Midbrain (tissue), 1 donor: ENCODE measurements at regions not wholly inside any gene's neighbourhood (a gene's known extent, or its start where the extent isn't known, plus 50 kb on each side); places are given as distances from the start of the nearest gene placed in this dataset.
"Not testable (repeated sequence)": the region's sequence is repeated elsewhere in the genome, so short reads cannot be mapped to it uniquely, and the experiment has no call there.

Experiments
- DNase-seq: peaks from one replicate; lab custom pipeline; 2025; lab: John Stamatoyannopoulos, UW

GRCh38 chr17:6893382-6894205 lies 62.1 kb upstream of the TEKT1 start:
- no peak for DNase-seq

- no peak for DNase-seq
Observed at GRCh38 chr17:6894206-6894528, 62.6 kb upstream of the TEKT1 start.

DNA sequence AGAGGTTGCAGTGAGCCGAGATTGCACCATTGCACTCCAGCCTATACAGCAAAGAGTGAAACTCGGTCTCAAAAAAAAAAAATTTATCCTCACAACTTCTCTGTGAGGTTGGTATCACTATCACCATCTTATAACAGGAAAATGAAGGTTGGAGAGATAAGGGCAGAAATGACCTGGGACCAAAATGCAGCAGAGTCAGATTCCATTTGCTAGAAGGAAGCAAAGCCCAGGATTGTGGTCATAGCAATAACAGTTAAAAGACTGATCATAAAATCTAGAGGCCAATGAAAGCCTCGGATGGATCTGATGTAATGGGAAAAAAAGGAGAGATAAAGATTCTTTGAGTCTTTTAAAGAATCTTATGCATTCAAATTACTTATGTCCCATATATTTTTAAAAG lies 69.6 kb upstream of the TEKT1 start:
- DNase-seq = no peak

DNA sequence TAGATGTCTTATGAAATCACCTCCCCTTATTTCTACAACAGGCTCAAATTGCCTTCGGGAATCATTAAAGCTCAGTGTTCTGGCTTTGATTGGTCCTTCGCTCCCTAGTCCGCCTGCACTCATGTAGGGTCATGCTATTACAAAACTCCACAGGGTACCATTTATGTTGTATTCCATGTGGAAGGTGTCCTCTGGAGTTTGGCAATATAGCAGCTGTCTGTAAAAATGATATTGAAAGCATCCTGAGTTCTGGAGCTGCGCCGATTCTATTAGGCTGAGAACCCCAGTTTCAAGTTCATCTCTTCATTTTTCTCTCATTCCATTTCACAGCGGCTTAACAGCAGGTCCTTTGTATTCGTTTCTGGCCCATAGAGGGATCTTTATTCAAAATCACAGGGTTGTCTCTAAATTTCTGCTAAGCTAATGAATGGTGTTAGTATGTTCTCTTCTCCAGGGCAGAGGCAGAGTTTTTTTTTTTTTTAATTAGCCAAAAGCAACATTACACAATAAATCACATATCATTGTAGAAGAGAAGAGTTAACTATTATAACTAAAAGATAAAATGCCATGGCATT lies 71.9 kb upstream of the TEKT1 start:
- DNase-seq = peak; percentile 33

DNA sequence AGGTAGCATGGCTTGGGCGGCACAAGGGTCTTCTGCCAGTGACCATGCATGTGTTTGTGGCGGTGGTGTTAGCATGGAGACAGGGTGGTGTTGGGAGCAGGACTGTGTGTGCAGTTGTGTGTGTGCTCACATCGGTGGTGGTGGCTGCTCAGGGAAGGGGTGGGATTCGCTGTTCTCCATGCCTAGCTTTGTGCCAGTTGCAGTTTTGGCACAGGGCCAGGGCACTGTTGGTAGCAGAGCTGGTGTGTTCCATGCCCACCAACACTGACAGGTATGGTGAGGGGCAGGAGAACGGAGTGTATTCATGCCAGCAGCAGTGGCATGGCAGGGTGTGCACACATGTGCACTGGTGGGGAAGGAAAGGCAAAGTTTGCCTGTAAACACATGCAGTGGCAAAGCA lies 77.3 kb upstream of the TEKT1 start:
- no peak for DNase-seq

GRCh38 chr17:6910987-6911603 lies 79.6 kb upstream of the TEKT1 start:
- DNase-seq = peak; percentile 47

DNA sequence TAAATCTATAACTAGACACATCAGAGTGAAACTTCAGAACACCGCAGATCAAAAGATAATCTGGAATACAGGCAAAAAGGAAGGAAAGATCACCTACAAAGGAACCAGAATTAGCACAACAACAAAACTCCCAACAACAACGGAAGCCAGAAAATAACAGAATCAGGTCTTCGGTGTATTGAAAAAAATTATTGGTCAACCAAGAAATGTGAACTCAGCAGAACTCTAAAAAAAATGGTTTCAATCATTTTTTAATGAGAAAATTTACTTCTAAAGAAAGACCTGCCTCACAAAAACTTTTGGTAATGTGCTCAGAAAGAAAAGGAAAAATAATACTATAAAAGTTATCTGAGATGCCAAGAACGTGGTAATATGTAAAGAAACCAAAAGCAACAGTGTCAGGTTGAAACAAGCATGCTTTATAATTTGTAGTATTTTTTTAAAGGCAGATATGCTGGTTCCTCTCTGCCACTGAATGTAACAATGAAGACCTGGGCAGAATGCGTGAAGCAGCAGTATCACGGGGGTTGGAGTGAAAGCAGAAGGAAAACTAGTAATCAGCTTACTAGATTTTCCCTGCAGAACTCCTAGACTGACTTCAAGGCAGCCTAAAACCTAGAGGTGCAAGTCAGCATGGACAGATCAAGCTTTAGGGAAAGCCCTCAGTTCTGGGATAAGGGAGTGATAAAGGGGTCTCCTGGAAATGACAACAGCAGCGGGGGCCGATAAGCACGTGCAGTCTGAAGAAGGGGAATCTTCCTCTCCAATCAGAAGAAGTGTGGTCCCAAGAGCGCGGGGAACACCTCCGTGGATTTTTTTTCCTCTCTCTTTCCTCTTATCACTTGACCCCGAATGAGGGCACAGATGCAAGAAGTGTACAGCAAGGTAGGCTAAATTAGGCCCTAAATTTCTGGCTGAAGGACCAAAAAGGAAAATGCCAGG lies 80.9 kb upstream of the TEKT1 start:
- DNase-seq = no peak

DNA sequence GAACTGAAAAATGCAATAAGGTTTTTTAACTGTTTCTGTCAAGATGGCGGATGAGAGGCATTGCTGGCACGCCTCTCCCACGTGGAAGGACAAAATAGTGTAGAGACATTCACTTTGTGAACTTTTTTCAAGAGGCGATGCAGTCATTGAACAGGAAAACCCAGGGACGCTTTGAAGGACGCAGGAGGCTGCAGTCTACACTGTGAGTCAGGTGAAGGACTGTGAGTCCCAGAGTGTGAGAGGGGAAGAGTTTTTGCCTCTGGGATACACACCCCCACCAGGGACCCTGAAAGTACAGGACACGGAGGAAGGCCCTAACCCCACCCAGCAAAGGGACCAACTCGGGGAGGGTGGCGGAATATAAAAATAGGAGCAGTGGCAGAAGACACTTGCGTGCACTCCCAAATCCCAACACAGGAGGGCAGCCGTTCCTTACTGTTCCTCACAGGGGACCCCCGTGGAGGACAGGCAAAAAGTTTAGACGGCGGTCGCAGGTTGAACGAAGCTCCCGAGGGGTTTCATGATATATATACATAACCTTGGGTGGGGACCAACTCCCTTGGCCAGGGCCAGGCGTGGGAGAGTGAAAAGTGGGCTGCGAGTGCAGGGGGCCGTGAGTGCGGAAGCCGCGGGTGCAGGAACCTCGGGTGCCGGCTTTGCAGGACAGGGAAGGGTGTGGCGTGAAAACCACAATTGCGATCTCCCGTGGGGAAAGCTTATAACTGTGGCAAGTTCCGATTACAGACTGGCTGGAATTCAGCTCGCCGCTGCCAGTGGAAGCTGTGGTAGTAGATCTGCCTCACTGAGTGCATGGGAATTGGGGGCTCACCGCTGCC lies 82.0 kb upstream of the ALOX12 start:
- DNase-seq = peak; percentile 22

GRCh38 chr17:6914711-6915110 lies 81.1 kb upstream of the ALOX12 start:
- DNase-seq = no peak

DNA sequence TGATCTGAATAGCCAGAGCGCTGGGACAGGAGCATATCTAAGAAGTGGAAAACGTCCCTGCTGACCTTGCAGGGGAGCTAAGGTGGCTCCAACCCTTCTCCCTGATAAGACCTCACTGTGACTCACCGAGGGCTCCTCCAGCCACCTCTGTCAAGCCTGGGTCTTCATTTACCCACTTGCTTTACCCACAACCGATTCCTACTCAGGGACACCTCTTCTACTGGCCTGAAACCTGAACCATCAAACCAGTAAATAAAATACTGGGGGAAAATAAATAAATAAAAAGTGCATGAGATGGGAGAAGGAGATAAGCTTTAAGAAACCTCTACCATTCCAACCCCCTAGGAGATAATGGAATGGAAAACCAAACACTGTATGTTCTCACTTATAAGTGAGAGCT lies 80.2 kb upstream of the ALOX12 start:
- DNase-seq = no peak

GRCh38 chr17:6919158-6919557 lies 76.7 kb upstream of the ALOX12 start:
- no peak for DNase-seq

DNA sequence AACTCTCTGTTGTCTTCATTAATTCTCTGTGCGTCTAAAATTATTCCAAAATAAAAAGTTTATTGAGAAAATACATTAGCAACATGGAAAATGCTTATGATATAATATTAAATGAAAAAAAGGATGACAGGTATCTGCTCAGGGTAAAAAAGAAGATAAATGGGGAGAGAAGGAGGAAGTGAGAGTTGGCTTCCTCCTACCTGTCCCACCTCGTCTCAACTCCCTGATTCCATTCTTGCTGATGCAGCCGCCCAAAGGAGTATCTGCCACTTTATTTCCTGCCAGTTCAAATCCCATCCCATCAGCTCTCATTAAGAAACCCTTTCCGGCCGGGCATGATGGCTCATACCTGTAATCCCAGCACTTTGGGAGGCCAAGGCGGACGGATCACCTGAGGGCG lies 72.5 kb upstream of the ALOX12 start:
- DNase-seq = no peak

- DNase-seq = no peak
Observed at GRCh38 chr17:6924208-6924607, 71.6 kb upstream of the ALOX12 start.

DNA sequence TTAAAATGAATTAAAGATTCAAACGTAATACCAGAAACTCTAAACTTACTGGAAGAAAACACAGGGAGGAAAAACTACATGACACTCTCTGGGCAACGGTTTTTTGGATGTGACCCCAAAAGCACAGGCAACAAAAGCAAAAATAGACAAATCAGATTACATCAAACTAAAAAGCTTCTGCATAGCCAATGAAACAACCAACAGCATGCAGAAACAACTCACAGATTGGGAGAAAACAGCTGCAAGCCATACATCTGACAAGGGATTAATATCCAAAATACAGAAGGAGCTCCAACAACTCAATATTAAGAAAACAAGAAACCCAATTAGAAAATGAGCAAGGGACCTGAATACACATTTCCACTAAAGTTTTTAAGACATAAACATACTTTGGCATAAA lies 69.2 kb upstream of the ALOX12 start:
- DNase-seq = no peak

- DNase-seq = no peak
Observed at GRCh38 chr17:6927290-6928126, 68.3 kb upstream of the ALOX12 start.

GRCh38 chr17:6928193-6928592 lies 67.7 kb upstream of the ALOX12 start:
- no peak for DNase-seq

DNA sequence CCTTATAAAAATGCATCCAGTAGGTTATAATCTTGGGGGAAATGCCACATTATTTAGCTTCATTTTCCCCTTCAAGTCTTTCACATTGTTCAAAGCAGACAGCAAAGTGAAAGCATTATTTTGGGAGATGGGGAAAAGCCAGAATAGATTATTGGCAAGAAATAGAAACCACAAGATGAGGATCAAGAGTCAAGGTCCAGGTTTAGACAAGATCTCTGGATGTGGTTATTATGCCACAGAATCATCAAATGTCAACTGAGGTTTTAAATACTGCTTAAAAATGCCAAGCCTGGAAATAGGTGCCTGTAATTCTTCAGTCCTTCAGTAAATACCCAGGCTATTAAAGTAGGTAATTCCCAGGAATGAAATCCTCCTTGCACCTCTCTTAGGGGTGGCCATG lies 65.1 kb upstream of the ALOX12 start:
- no peak for DNase-seq

- not testable (repeated sequence) for DNase-seq
Observed at GRCh38 chr17:6934544-6934943, 61.3 kb upstream of the ALOX12 start.

- DNase-seq = peak; percentile 51
Observed at GRCh38 chr17:6936370-6937028, 59.4 kb upstream of the ALOX12 start.

GRCh38 chr17:6938637-6939036 lies 57.2 kb upstream of the ALOX12 start:
- no peak for DNase-seq
